GM23338 (cell line): ENCODE measurements at regions not wholly inside any gene's neighbourhood (a gene's known extent, or its start where the extent isn't known, plus 50 kb on each side); places are given as distances from the start of the nearest gene placed in this dataset.

Experiments
- EZH2 ChIP-seq: fragments of 200-600 bp; sonication (generic); IDR thresholded peaks from one replicate; pipeline ENCODE4 v1.8.0; 2017; ENCODE audit warnings: antibody characterized with exemption, mild to moderate bottlenecking, low read depth; ENCODE audit not compliant: unreplicated experiment
- EZH2phosphoT487 ChIP-seq: fragments of 200-600 bp; sonication (generic); IDR thresholded peaks from one replicate; pipeline ENCODE4 v1.8.1; 2018; ENCODE audit warnings: antibody characterized with exemption; ENCODE audit not compliant: unreplicated experiment
- POLR2AphosphoS5 ChIP-seq: IDR thresholded peaks from 2 replicates; pipeline ENCODE4 v1.6.1; 2016; ENCODE audit warnings: antibody characterized with exemption, low read depth
- ZNF331 ChIP-seq: fragments of 250-450 bp; sonication (Bioruptor Pico); IDR thresholded peaks from 2 replicates; pipeline ENCODE4 v1.5.0; 2020; ENCODE audit warnings: low read depth, mild to moderate bottlenecking, moderate library complexity
- TF ChIP-seq, protein P1 (sequence below), 2 experiments: fragments of 200-600 bp in 1 of 2; sonication (generic) in 1 of 2; conservative IDR thresholded peaks; 2 replicates each; pipeline versions ENCODE4 v1.5.1 to v1.6.1; 2016 to 2017; ENCODE audit warnings: antibody characterized with exemption in 2 of 2, low read depth in 2 of 2, mild to moderate bottlenecking in 2 of 2, moderate library complexity in 1 of 2
- TF ChIP-seq, protein P2 (sequence below): IDR thresholded peaks from one replicate; pipeline ENCODE4 v1.6.1; 2018; ENCODE audit warnings: antibody characterized with exemption; ENCODE audit not compliant: unreplicated experiment

DNA sequence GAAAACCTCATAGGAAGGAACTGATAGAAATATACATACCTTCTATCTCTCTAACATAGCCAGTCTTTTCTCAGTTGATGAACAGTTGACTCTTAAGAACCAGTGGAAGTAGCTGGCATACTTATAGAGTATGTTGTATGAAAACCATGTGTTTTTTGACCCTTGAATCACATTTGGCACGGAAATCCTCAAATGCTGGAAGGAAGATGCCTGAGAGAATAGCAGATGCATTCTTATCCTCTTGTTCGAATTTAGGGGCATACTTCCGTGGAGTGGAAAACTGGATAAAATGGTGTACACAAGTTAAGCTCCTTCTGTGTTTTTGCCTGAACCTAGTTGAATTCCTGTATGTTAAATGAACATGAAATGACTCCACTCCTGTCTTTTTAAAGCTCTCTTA, 145.5 kb downstream of the PCDH7 start:
- TF ChIP-seq EZH2phosphoT487 (no peak), POLR2AphosphoS5 (no peak), EZH2 (no peak), ZNF331 (no peak)
- TF ChIP-seq, protein P1, sequence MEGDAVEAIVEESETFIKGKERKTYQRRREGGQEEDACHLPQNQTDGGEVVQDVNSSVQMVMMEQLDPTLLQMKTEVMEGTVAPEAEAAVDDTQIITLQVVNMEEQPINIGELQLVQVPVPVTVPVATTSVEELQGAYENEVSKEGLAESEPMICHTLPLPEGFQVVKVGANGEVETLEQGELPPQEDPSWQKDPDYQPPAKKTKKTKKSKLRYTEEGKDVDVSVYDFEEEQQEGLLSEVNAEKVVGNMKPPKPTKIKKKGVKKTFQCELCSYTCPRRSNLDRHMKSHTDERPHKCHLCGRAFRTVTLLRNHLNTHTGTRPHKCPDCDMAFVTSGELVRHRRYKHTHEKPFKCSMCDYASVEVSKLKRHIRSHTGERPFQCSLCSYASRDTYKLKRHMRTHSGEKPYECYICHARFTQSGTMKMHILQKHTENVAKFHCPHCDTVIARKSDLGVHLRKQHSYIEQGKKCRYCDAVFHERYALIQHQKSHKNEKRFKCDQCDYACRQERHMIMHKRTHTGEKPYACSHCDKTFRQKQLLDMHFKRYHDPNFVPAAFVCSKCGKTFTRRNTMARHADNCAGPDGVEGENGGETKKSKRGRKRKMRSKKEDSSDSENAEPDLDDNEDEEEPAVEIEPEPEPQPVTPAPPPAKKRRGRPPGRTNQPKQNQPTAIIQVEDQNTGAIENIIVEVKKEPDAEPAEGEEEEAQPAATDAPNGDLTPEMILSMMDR (conservative IDR thresholded peaks at IDR 0.05; ENCODE audit: low read depth in 2 of 2), result no peak
- TF ChIP-seq, protein P2, sequence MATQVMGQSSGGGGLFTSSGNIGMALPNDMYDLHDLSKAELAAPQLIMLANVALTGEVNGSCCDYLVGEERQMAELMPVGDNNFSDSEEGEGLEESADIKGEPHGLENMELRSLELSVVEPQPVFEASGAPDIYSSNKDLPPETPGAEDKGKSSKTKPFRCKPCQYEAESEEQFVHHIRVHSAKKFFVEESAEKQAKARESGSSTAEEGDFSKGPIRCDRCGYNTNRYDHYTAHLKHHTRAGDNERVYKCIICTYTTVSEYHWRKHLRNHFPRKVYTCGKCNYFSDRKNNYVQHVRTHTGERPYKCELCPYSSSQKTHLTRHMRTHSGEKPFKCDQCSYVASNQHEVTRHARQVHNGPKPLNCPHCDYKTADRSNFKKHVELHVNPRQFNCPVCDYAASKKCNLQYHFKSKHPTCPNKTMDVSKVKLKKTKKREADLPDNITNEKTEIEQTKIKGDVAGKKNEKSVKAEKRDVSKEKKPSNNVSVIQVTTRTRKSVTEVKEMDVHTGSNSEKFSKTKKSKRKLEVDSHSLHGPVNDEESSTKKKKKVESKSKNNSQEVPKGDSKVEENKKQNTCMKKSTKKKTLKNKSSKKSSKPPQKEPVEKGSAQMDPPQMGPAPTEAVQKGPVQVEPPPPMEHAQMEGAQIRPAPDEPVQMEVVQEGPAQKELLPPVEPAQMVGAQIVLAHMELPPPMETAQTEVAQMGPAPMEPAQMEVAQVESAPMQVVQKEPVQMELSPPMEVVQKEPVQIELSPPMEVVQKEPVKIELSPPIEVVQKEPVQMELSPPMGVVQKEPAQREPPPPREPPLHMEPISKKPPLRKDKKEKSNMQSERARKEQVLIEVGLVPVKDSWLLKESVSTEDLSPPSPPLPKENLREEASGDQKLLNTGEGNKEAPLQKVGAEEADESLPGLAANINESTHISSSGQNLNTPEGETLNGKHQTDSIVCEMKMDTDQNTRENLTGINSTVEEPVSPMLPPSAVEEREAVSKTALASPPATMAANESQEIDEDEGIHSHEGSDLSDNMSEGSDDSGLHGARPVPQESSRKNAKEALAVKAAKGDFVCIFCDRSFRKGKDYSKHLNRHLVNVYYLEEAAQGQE, result no peak
